VCaP (cell line): ENCODE measurements at regions not wholly inside any gene's neighbourhood (a gene's known extent, or its start where the extent isn't known, plus 50 kb on each side); places are given as distances from the start of the nearest gene placed in this dataset.

Experiments
- H3K27ac ChIP-seq: fragments of 450-650 bp; 2 replicates; pipeline ENCODE4 v1.5.1; 2017
- TF ChIP-seq, protein P1 (sequence below): fragments of 450-650 bp; conservative IDR thresholded peaks from 2 replicates; pipeline ENCODE4 v1.5.1; 2017; ENCODE audit warnings: mild to moderate bottlenecking, moderate library complexity

GRCh38 chr10:2927958-2928840 lies 139.1 kb upstream of the PFKP start:
- no peak overlapping the region for H3K27ac ChIP-seq
- TF ChIP-seq, protein P1, sequence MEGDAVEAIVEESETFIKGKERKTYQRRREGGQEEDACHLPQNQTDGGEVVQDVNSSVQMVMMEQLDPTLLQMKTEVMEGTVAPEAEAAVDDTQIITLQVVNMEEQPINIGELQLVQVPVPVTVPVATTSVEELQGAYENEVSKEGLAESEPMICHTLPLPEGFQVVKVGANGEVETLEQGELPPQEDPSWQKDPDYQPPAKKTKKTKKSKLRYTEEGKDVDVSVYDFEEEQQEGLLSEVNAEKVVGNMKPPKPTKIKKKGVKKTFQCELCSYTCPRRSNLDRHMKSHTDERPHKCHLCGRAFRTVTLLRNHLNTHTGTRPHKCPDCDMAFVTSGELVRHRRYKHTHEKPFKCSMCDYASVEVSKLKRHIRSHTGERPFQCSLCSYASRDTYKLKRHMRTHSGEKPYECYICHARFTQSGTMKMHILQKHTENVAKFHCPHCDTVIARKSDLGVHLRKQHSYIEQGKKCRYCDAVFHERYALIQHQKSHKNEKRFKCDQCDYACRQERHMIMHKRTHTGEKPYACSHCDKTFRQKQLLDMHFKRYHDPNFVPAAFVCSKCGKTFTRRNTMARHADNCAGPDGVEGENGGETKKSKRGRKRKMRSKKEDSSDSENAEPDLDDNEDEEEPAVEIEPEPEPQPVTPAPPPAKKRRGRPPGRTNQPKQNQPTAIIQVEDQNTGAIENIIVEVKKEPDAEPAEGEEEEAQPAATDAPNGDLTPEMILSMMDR = peak; percentile 77

DNA sequence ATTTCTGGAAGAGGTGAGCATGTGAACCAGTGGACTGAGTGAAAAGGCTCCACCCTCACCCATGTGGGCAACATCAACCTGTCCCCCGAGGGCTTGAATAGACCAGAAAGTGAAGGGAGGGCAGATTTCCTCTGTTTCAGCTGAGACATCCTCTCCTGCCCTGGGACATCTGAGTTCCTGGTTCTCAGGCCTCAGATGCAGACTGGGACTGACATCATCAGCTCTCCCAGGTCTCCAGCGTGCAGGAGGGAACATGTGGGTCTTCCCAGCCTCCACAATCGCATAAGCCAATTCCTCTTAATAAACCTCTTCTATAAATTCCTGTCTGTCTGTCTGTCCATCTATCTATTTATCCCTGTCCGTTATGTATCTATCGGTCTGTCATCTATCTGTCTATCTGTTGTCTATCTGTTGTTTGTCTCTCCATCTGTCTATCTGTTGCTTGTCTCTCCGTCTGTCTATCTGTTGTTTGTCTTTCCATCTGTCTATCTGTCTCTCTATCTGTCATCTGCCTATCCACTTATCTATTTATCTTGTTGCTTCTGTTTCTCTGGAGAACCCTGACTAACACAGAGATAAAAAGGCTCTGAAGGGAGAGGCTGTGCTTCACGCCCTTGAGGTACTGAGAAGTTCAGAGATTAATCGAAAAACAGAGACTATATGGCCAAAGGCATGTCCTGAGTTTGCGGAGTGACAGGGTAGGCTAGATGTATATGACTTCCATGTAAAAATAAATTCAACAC lies 140.3 kb upstream of the PFKP start:
- TF ChIP-seq, protein P1 = no peak
- no peak overlapping the region for H3K27ac ChIP-seq

DNA sequence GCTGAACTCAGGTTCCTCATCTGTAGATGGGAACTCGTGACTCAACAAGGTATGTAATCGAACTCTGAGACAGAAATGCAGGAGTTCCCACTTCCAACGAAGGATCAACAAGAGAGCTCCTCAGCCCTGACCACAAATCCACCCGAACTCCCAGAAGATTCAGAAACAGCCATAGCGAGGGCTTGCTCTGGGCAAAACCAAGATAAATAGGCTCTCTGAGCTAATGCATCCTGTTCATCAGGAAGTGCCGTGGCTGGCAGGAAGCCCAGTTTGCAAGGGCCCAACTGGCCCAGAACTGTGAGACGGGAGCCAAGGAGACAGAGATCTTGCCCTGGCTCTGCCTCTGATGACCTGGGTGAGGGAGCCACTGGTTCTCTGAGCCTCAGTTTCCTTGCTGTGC lies 141.7 kb upstream of the PFKP start:
- TF ChIP-seq, protein P1 = no peak
- H3K27ac ChIP-seq = peak overlapping the region; percentile 53

- TF ChIP-seq, protein P1 = no peak
These were observed 142.9 kb upstream of the PFKP start for GRCh38 chr10:2924431-2924830.

DNA sequence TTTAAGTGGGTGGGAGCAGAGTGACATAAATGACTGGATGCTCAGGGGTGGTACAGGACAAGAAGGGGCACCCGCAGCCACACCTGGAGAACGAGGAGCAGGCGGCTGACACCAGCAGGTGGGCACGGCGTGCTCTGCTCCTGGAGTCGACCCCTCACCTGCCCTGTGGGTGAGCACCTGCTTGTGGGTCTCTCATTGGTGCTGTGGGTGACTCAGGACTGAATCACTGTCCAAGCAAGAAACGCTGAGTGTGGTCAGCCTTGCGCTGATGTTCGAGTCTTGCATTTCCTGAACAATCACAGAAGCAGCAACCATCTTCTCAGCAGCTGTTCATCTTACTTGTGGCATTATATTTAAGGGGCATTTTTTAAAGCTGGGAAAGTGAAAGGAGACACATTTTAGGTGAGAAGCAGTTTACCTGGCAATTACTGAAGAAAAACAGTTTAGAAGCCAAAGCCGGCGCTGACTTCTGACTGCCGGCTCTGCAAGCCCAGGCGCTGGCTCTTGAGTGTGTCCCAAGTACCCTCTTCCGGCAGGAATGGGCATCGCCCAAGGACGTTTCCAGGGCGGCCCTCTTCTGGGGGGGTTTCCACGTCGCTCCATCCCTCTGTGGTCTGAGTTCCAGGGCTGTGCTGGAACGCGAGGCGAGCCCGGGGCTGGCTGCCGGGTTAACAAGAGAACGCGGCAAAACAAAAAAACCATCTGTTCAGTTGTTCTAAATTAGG lies 145.2 kb upstream of the PFKP start:
- TF ChIP-seq, protein P1 = no peak
- H3K27ac ChIP-seq = no peak overlapping the region

More at GRCh38 chr10:2924431-2924830, 142.9 kb upstream of the PFKP start:
- no peak overlapping the region for H3K27ac ChIP-seq

GRCh38 chr10:2920637-2921036 lies 146.7 kb upstream of the PFKP start:
- no peak overlapping the region for H3K27ac ChIP-seq
- TF ChIP-seq, protein P1 = no peak

- TF ChIP-seq, protein P1 = no peak
These were observed 147.2 kb upstream of the PFKP start for GRCh38 chr10:2920168-2920567.

More at GRCh38 chr10:2920168-2920567, 147.2 kb upstream of the PFKP start:
- H3K27ac ChIP-seq = no peak overlapping the region
